NCI-H146 (cell line): ENCODE measurements at regions not wholly inside any gene's neighbourhood (a gene's known extent, or its start where the extent isn't known, plus 50 kb on each side); places are given as distances from the start of the nearest gene placed in this dataset.
"Not testable (repeated sequence)": the region's sequence is repeated elsewhere in the genome, so short reads cannot be mapped to it uniquely, and the experiment has no call there.

ENCODE experiments used
- DNase-seq: peaks from one replicate; lab custom pipeline; 2025; lab: John Stamatoyannopoulos, UW

GRCh38 chr13:26483546-26483945 lies 73.9 kb upstream of the WASF3 start:
- DNase-seq: no peak

GRCh38 chr13:26484196-26484595 lies 73.3 kb upstream of the WASF3 start:
- no peak for DNase-seq

GRCh38 chr13:26485288-26485687 lies 72.2 kb upstream of the WASF3 start:
- DNase-seq: no peak

- DNase-seq: no peak
These were observed 71.7 kb upstream of the WASF3 start for GRCh38 chr13:26485786-26486185.

- no peak for DNase-seq
These were observed 70.9 kb upstream of the WASF3 start for GRCh38 chr13:26486550-26486949.

- no peak for DNase-seq
These were observed 69.7 kb upstream of the WASF3 start for GRCh38 chr13:26487781-26488180.

GRCh38 chr13:26488236-26489003 lies 69.1 kb upstream of the WASF3 start:
- DNase-seq: no peak

GRCh38 chr13:26492301-26492700 lies 65.2 kb upstream of the WASF3 start:
- not testable (repeated sequence) for DNase-seq

- no peak for DNase-seq
These were observed 62.8 kb upstream of the WASF3 start for GRCh38 chr13:26494571-26495195.

- DNase-seq: no peak
These were observed 61.7 kb upstream of the WASF3 start for GRCh38 chr13:26495750-26496149.

GRCh38 chr13:26497968-26498511 lies 59.4 kb upstream of the WASF3 start:
- no peak for DNase-seq

GRCh38 chr13:26498656-26499601 lies 58.6 kb upstream of the WASF3 start:
- DNase-seq: peak; percentile 55

- DNase-seq: no peak
These were observed 56.7 kb upstream of the WASF3 start for GRCh38 chr13:26500618-26501320.

GRCh38 chr13:26501641-26502040 lies 55.8 kb upstream of the WASF3 start:
- no peak for DNase-seq

GRCh38 chr13:26502826-26503225 lies 54.7 kb upstream of the WASF3 start:
- DNase-seq: peak; percentile 46

GRCh38 chr13:26503826-26504594 lies 53.5 kb upstream of the WASF3 start:
- no peak for DNase-seq
